ENCODE measurements at regions not wholly inside any gene's neighbourhood (a gene's known extent, or its start where the extent isn't known, plus 50 kb on each side); places are given as distances from the start of the nearest gene placed in this dataset.

DNA sequence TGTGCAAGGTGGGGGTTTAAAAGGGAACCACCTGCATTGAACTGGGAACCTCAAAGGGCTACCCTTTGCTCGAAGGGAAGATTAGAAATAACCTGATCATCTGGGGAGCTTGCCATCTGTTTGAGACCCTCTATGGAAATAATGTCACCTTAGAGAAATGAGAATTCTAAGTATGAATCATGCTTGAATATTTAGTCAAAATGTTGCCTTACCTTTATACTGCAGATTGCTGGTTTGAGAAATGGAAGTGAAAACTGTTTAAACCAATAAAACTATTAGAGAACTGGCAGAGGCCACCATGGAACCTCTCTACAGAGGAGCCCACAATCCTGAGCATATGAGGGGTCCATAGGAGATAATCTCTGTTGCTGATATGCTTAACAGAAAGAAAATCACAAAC lies 131.2 kb upstream of the FAM78B start:
- Histone ChIP-seq H3K27me3 (ENCODE audit: control insufficient read depth, insufficient read depth, low read length) (no peaks in the 10 kb centered on the region), H3K4me3 (ENCODE audit: low read depth, low read length) (no peak overlapping the region), H3K36me3 (ENCODE audit: control insufficient read depth, insufficient read depth, low read length) (no peaks in the 10 kb centered on the region)
- DNase-seq (ENCODE audit: low read depth) (no peak), FAIRE-seq (no peak)
- TF ChIP-seq, protein P1, sequence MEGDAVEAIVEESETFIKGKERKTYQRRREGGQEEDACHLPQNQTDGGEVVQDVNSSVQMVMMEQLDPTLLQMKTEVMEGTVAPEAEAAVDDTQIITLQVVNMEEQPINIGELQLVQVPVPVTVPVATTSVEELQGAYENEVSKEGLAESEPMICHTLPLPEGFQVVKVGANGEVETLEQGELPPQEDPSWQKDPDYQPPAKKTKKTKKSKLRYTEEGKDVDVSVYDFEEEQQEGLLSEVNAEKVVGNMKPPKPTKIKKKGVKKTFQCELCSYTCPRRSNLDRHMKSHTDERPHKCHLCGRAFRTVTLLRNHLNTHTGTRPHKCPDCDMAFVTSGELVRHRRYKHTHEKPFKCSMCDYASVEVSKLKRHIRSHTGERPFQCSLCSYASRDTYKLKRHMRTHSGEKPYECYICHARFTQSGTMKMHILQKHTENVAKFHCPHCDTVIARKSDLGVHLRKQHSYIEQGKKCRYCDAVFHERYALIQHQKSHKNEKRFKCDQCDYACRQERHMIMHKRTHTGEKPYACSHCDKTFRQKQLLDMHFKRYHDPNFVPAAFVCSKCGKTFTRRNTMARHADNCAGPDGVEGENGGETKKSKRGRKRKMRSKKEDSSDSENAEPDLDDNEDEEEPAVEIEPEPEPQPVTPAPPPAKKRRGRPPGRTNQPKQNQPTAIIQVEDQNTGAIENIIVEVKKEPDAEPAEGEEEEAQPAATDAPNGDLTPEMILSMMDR (IDR thresholded peaks at IDR 0.05; ENCODE audit: insufficient read depth, low read length, severe bottlenecking) = no peak

DNA sequence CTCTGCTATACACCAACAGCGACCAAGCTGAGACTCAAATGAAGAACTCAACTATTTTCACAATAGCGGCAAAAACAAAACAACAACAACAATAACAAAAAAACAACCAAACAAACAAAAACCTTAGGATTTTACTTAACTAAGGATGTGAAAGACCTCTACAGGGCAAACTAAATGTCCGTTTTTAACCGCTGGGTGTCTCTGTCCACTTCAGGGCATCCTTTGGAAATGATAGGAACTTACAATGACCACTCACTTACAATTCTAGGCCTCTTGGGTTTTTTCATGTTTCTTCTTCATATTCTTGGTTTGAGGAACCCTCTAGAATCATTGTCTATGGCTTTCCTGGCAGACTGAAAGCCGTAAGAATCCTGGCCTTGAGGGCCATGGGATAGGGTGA lies 134.0 kb upstream of the FAM78B start:
- no peak overlapping the region for H3K4me3 ChIP-seq (ENCODE audit: low read depth, low read length)
- H3K36me3 ChIP-seq (ENCODE audit: control insufficient read depth, insufficient read depth, low read length) = no peaks in the 10 kb centered on the region
- DNase-seq (ENCODE audit: low read depth) (no peak), FAIRE-seq (no peak)
- H3K27me3 ChIP-seq (ENCODE audit: control insufficient read depth, insufficient read depth, low read length) = no peaks in the 10 kb centered on the region
- TF ChIP-seq, protein P1 (IDR thresholded peaks at IDR 0.05; ENCODE audit: insufficient read depth, low read length, severe bottlenecking) = no peak

- TF ChIP-seq, protein P1 (IDR thresholded peaks at IDR 0.05; ENCODE audit: insufficient read depth, low read length, severe bottlenecking) = no peak
- FAIRE-seq = no peak
- DNase-seq (ENCODE audit: low read depth) = no peak
Observed at GRCh38 chr1:166302989-166303758, 136.4 kb upstream of the FAM78B start.

DNA sequence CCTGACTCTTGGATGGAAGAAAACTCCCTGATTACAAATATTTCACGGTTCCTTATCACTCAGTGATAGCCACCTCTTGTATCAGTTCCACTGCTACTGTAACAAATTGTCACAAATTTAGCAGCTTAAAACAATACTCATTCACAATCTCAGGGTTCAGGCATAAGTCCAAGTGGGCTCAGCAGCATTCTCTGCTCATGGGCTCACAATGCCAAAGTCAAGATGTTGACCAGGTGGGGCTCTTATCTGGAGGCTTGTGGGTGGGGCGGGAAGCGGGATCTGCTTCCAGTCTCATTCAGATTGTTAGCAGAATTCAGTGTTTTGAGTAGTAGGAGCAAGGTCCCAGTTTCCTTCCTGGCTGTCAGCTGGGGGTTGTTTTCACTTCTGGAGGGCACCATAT lies 137.3 kb upstream of the FAM78B start:
- Histone ChIP-seq H3K36me3 (ENCODE audit: control insufficient read depth, insufficient read depth, low read length) (no peaks in the 10 kb centered on the region), H3K27me3 (ENCODE audit: control insufficient read depth, insufficient read depth, low read length) (no peaks in the 10 kb centered on the region), H3K4me3 (ENCODE audit: low read depth, low read length) (no peak overlapping the region)
- TF ChIP-seq, protein P1 (IDR thresholded peaks at IDR 0.05; ENCODE audit: insufficient read depth, low read length, severe bottlenecking) = no peak
- DNase-seq (ENCODE audit: low read depth) = no peak
- no peak for FAIRE-seq

More at GRCh38 chr1:166302989-166303758, 136.4 kb upstream of the FAM78B start:
- H3K36me3 ChIP-seq (ENCODE audit: control insufficient read depth, insufficient read depth, low read length) = no peaks in the 10 kb centered on the region
- no peak overlapping the region for H3K4me3 ChIP-seq (ENCODE audit: low read depth, low read length)
- no peaks in the 10 kb centered on the region for H3K27me3 ChIP-seq (ENCODE audit: control insufficient read depth, insufficient read depth, low read length)

DNA sequence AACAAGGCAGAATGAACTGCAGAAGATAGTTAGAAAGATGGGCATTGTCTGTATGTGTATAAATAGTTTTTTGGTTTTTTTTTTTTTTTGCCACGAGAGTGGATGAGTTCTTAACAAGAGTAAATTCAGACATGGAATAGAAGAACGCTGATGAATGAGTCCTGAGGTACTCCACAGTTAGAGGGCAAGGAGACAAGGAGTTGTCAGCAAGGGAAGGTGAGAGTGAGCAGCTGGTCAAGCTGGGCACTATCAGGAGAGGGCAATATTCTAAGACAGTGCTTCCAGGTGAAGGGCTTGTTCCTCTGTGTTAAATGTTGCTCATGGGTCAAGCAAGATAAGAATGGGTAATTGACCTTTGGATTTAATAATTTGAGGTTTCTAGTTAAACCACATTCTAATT lies 138.6 kb upstream of the FAM78B start:
- H3K27me3 ChIP-seq (ENCODE audit: control insufficient read depth, insufficient read depth, low read length) = no peaks in the 10 kb centered on the region
- no peaks in the 10 kb centered on the region for H3K36me3 ChIP-seq (ENCODE audit: control insufficient read depth, insufficient read depth, low read length)
- no peak overlapping the region for H3K4me3 ChIP-seq (ENCODE audit: low read depth, low read length)
- TF ChIP-seq, protein P1 (IDR thresholded peaks at IDR 0.05; ENCODE audit: insufficient read depth, low read length, severe bottlenecking) = no peak
- DNase-seq (ENCODE audit: low read depth) (no peak), FAIRE-seq (no peak)

Data from bronchial epithelial cell (primary cell).